ENCODE measurements at regions not wholly inside any gene's neighbourhood (a gene's known extent, or its start where the extent isn't known, plus 50 kb on each side); places are given as distances from the start of the nearest gene placed in this dataset.

DNA sequence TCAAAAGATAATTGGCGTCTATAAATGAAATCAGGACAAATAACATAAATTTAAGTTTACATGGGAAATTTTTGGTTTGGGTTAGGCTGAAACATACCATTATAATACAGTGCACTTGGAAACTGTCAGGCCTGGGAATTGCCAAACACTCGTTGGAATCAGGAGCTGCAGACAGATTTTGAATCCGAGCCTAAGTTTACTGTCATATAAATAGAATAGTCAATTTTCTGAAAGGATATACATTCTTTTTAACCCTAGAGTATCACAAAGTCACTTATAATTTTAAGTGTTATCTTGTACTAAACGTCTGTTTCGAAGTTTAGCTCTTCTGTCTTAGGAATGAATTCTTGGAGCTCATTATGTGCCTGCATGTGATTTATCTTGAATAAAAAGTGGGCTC, 234.1 kb downstream of the VEGFC start:
- no peak for TF ChIP-seq EZH2 (IDR thresholded peaks at IDR 0.05; ENCODE audit: borderline replicate concordance, low read length)
- TF ChIP-seq, protein P1, sequence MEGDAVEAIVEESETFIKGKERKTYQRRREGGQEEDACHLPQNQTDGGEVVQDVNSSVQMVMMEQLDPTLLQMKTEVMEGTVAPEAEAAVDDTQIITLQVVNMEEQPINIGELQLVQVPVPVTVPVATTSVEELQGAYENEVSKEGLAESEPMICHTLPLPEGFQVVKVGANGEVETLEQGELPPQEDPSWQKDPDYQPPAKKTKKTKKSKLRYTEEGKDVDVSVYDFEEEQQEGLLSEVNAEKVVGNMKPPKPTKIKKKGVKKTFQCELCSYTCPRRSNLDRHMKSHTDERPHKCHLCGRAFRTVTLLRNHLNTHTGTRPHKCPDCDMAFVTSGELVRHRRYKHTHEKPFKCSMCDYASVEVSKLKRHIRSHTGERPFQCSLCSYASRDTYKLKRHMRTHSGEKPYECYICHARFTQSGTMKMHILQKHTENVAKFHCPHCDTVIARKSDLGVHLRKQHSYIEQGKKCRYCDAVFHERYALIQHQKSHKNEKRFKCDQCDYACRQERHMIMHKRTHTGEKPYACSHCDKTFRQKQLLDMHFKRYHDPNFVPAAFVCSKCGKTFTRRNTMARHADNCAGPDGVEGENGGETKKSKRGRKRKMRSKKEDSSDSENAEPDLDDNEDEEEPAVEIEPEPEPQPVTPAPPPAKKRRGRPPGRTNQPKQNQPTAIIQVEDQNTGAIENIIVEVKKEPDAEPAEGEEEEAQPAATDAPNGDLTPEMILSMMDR (conservative IDR thresholded peaks at IDR 0.05 in 1 of 2, IDR thresholded peaks at IDR 0.05 in 1 of 2; ENCODE audit: extremely low read depth in 1 of 2, insufficient read depth in 1 of 2, low read depth in 1 of 2, low read length in 2 of 2): no peak
